GM21447 (cell line): ENCODE measurements at regions not wholly inside any gene's neighbourhood (a gene's known extent, or its start where the extent isn't known, plus 50 kb on each side); places are given as distances from the start of the nearest gene placed in this dataset.

Source experiments
- ATAC-seq: cut with Tn5 transposase; IDR thresholded peaks from one replicate; pipeline ENCODE4 v1.9.1; 2021; ENCODE audit not compliant: unreplicated experiment

DNA sequence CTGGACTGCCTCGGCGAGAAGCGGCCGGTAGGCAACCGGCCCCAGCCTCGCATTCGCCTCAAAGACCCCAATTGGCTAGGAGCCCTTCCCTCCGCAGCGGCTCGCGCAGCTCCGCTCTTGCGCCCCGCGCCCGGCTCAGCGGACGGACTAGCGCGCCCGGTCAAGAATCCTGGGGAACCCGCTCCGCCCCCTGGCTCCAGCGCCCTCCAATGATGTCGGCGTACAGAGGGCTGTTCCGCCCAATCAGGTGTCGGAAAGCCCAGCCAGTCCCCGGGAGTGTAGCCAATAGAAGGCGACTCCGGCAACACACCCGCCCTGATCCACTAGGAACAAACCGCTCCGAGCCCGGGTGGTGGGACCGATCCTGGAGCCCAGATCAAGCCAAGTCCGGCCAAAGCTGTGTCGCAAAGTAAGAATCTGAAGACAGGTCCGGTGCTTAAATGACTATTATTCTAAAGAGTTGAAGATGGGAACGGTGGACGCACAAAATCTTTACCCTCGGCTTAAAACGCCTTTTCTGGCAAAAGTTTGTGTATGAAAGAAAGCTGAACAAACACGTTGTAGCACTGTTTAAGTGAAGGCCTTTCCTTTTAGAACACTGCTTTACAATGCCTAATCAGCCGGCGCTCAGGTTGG lies 132.2 kb downstream of the OGFRL1 start:
- ATAC-seq: peak; percentile 91

DNA sequence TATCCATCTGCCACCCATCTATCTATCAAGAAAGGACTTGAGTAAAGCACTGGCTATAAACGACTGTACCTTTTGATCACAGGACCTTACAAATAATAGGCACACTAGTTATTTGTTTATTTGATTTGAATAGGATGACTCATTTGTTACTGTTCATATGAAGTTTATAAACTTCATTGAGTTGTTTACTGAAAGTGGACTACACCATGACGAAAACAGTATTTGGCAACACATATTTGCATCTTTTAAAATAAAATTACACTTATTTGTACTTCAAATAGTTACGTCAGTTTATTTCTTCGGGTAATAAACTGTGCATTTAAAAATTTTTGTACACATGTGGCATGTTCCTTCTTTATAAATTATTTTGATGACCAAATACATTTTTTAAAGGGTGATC lies 133.0 kb downstream of the OGFRL1 start:
- no peak for ATAC-seq

DNA sequence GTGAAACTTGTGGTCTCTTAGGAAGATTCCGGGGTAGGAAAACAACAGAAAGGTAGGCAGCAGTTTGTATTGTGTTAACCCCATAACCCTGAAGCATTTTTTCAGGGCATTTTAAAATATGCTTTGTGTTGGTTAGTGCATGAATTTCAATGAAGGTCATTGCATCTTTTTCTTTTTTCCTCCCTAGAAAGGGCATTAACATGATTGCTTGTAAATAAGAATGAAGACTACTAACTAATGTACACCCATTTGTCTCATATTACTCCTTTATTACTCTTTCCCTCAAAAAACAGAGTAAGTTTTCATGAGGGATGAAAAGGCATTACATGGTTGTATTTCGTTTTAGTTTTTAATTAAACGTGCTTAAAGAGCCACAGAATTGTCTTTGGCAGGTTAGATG lies 141.4 kb downstream of the OGFRL1 start:
- no peak for ATAC-seq

DNA sequence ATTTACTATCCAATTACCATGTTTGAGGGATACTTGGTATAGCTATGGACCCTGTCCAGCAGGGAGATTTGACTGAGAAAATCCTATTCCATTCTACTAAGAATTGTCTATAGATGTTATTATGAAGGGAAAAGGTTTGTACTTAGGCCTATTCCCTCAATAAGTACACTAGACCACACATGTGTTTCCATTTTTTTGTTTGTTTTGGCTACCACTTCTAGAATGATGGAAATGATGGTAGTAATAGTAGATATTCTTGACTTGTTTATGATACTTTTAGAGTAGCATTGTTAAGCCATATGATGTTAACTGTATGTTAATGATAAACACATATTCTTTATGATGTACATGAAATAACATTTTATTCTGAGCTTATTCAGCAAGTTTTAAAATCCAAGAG lies 144.8 kb downstream of the OGFRL1 start:
- no peak for ATAC-seq

DNA sequence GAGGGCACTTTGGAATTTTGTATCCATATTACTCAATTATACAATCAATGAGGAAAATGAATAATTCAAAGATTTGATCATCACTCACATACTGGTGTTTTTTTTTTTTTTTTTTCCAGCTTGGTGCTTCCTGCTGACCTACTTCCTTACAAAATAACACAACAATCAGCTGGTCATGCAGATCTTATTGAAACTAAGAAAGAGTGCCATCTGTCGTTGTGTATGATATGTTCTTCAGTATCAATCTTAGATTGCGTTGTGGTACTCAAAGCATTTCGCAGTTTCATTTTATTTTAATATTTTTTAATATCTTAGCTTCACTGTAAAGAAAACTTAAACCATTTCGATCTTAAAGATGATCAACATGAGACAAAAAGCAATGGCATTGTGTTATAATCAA lies 155.6 kb downstream of the OGFRL1 start:
- no peak for ATAC-seq

DNA sequence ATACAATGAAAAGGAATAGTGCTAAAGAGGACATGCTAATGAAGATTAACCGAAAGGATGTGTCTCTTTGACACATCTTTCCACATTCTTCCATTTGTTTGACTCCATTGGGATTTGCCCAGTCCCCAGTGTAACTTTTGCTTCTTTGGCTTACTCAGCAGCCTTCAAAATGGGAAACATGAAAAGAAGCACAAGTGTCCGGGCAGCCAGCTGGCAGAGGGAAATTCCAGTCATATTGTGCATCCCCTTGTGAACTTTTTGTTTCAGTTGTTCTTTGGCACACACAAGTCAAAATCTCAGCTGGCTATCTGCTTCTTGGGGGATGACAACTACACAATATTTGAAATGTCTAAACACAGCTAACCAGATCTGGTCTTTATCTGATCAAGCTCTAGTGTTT lies 157.4 kb downstream of the OGFRL1 start:
- peak; percentile 46 for ATAC-seq

DNA sequence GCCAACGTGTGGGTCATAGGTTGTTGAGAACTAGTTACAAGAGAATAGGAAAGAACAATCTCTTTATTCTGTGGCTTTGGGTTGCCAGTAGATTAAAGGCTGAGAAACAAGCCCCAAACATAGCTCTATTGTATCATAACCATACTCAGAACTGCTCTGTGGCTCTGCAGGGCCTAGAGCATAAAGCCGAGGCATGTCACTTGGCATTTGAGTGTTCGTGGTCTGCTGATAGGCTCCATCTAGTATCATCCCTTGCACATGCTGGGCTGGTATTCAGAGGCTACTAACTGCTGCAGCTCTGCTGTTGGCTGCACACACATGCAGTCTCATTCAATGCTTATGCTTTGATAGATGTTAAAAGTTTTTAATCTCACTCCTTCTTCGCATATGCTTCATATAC lies 157.9 kb downstream of the OGFRL1 start:
- ATAC-seq: peak; percentile 48

DNA sequence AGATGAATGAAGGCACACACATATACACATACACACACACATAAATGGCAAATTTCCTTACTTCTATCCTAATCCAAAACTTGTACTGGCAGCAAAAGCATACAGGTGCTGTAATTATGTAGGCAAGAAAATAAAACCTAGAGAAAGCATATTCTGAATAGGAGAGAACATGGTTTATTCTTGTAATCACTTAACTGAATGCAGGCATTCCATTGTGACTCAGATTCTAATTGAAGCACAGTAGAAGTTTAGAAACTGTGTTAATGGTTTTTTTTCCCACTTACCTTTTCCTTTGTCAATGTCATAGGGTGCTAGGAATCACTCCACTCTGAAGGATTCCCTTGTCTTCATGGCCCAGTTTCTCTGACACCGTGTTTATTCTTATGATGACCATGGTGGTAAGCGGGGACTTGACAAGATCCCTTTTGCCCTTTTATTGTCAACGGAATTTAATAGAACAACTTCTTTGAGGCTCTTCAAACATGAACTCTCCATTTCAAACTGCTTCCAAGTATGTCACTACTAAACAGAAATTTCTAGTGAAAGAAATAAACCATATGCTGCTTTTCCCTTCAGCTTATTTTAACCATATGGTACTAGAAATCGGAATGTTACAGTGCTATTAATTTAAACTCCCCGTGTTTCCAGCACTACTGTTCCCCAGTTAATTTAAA lies 164.2 kb downstream of the OGFRL1 start:
- no peak for ATAC-seq

DNA sequence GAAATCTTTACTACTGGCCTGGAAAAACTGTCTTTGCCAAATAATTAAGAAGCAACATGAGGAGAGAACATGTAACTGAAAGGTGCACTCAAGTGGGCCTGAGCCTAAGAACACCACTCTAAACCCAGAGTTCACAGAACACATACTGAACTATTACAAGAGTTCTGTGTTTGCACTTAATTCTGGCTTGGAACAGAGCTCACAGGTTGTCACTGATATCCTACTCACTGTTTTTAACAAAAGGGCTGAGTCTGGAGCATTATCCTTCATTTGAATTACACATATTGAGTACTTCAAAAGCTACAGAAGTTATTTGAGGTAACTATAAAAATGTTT lies 164.7 kb downstream of the OGFRL1 start:
- ATAC-seq: no peak

DNA sequence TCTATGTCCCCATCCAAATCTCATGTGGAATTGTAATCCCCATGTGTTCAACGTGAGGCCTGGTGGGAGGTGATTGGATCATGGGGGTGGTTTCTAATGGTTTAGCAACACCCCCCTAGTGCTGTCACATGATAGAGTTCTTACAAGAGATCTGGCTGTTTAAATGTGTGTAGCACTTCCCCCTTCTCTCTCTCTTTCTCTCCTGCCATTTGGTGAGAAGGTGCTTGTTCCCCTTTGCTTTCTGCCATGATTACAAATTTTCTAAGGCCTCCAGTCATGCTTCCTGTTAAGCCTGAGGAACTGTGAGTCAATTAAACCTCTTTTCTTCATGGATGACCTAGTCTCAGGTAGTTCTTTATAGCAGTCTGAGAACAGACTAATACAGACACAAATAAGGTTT lies 165.4 kb downstream of the OGFRL1 start:
- no peak for ATAC-seq

DNA sequence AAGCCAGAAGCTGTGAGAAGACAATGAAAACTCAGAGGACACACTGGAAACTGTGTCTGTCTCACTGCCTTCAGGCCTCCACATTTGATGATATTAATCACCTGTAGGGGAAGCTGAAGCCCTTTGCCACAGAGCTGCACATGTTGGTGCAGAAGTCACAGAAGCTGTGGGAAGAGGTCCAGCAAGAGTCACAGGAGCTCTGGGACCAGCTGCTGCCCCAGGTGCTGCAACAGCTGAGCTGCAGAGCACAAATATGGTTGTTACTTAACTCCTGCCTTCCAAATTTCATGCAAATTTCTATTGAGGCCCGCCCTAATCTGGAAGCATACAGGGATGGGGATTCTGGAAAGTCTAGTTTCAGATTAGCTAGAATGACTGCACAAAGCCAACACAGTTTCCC lies 169.3 kb downstream of the OGFRL1 start:
- ATAC-seq: no peak

DNA sequence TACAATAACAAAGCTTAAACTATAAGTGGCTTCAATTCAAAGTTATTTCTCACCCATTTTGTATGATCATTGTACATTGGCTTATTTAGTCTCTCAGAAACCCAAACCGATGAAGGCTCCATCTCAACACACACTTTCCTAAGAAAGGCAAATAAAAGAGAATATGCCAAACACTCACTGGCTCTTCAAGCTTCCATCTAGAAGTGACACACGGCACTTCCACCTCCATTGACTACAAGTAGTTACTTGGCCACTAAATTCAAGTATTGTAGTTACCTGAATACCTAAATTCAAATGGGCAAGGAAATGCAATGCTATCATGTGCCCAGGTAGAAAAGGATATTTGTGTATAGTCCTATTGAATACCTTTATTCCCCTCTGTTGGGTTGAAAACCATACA lies 170.6 kb downstream of the OGFRL1 start:
- ATAC-seq: no peak

DNA sequence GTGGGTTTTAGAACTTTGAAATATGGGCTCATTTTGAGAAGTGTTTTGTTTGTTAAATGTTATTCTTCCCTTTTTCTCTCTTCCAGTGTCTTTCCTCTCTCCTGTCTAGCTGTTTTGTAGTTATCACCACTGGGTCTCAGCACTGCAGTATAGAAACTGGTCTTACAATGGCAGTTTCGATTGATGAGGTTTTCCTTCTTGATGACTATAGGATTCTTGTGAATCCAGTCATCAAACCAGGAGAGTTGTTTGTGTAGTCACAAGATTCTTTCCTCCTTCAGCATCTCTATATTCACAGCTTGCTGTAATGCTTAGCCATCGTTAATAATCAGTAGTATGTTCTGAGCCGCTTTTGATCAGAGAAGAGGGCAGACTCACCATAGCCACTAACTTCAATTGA lies 172.3 kb downstream of the OGFRL1 start:
- no peak for ATAC-seq

DNA sequence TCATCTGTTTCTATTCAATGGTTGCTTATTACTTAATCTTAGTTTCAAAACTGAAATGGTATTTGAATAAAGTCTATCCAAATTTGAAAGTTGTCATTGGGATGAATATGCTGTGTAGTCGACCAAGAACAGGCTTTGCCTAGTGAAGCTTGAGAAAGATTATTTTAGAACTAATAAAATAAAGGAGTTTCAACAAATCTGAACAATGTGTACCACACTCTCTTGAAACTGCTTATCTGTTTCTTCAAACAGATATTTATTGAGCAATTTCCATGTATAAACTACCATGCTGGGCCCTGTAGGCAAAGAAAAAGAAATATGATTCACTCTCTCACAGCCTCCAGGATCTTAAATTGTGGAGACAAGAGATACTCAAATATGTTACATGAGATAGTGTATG lies 174.4 kb downstream of the OGFRL1 start:
- ATAC-seq: no peak

DNA sequence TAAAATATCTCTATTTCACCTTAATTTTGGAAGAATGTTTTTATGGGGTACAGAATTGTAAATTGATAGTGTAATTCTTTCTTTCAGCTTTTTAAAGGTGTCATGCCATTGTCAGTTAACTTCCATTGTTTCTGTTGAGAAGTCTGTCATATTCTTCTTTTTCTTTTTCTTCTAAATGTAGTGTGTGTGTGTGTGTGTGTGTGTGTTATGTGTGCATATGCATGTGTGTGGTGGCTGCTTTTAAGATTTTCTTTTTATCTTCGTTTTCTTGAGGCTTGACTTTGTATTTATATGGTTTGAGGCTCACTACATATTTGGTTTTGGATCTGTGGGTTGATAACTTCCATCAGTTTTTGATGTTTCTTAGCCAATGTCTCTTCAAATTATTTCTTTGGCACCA lies 176.5 kb downstream of the OGFRL1 start:
- ATAC-seq: no peak

DNA sequence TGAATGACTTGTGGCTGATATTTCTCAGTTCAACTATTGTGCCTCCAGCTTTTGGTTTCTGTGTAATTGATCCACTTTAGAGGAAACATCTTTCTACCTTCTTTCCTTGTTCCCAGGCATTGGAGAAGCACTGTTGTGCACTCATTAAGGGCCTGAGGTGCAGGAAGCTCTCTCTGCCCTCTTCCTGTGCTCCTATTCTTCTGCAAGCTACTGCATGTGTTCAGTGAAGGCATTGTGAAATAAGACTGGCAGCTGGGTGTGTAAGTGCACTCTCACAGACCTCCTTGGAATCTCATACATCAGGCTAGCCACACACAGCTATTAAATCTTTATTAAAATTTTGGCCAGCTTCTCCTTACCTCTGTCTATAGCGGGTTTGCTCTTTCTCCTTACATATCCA lies 177.8 kb downstream of the OGFRL1 start:
- ATAC-seq: no peak

DNA sequence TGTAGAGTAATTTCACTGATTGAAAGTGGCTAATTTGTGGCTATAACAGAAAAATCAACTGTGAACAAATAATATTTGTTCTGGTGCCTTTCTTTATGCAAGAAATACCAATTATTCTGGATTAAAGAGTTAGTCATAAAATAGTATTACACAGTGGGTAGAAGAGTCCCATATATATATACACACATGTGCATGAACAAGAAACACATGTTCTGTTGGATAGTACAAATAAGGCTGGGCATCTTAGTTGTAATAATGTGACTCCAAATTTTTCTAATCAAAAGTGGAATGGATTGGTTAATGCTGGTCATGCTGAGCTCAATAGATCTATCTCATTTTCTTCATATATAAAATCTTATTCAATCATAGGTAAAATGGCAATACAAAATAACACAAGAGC lies 179.4 kb downstream of the OGFRL1 start:
- no peak for ATAC-seq

DNA sequence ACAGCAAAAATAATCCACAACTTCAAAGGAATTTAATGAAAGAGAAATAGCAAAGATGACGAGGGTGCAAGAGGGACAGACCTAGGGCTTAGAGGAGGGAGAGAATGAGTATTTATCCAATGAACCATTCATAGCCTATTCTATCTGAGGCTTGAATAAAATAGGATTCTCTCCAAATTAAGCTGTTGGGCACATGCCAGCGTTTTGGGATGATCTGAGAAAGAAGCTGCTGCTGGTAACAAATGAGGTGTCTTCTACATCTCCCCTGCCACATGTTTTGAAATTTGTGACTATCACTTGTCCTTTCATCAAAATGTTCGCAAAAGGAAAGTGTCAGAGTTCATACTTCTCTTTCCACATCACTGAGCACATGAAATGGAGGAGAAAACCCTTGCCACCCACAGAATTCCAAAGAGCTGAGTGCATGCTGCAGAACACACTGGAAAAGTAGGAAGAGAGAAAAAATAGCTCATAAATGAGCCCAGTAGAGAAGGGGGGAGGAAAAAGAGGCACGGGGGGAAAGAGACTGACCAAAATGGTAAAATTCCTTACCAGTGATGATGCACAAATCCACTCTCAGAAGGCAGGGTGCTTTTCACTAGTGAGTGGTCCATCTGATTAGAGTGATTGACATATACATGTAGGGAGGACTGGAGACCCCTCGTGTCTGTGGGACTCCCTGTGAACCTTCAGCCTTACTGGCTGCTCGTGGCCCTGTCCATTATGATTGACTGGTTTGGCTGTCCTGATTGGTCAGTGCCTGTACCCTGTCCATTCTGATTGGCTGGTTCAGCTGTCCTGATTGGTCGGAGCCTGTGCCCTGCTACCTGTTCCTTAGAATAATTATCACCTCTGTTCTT lies 180.5 kb downstream of the OGFRL1 start:
- no peak for ATAC-seq

DNA sequence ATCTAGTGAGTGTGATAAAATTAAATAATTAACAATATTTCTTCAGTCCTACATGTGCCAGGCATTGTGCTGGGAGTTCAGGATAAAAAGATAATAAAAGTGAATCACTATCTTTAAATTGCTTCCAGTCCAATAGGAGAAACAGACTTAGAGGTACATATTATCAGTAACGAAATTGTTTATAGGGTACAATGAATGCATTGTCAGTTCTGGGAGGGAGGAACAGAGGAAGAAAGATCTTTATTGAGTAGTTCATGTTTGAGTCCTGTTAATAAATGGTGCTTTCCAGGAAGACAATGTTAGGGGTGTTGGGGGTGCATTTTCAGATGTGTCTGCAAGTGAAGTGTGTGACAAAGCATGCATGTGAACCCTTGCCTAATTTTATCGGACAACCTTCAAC lies 183.1 kb downstream of the OGFRL1 start:
- no peak for ATAC-seq

DNA sequence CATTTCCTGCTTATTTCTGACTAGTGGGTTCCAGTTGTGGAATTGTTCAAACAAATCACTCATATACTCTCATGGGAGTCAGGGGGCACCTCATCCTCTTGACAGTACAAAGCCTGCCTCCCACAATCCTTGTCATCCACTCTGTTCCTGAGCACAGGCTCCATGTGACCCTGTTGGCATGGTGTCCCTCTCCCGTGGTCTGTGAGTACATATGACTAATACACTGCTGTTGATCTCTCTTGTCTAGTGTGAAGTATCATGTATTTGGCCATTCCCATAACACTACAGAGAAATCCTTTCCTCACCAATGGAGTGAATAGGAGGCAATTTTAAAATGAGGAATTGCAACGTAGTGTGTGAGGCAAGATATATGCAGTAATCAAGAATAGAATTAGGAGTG lies 185.3 kb downstream of the OGFRL1 start:
- ATAC-seq: no peak

DNA sequence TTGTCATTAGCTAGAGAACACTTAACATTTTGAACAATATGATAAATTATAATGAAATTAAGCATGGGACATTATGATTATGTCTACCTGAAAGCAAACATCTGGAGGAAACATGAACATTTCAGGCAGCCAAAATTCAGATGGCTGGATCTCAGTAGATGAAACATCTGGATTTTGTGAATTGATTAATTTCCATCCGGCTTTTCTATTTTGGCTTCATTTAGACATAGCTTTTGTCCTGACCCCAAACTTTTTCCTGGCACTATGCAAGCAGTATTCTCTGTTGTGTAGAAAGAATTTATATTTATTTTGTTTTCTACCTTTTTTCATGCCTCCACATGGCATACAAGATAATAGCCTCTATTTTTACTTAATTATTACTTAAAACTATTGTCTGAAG lies 186.3 kb downstream of the OGFRL1 start:
- ATAC-seq: no peak

DNA sequence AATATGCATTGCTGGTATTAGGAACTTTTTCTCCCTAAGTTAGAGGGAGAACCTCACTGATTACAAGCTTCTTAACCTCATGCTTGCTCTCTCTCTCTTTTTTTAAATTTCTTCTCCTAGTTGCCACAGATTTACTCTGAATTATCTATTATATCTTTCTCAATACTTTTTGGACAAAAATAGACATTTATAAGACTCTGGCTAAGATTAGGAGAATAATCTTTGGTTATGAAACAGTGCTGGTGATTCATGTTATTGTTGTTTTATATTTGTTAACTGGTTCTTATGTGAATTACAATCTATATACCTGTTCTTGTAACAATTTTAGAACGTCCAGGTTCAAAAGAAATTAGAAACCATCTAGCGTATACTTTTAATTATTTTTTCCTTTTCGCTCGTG lies 187.8 kb downstream of the OGFRL1 start:
- ATAC-seq: no peak
